Eye (tissue), 1 donor: ENCODE measurements at regions not wholly inside any gene's neighbourhood (a gene's known extent, or its start where the extent isn't known, plus 50 kb on each side); places are given as distances from the start of the nearest gene placed in this dataset.

Source experiments
- DNase-seq: peaks from one replicate; pipeline ENCODE4 v3.0.0-alpha.2; 2015

DNA sequence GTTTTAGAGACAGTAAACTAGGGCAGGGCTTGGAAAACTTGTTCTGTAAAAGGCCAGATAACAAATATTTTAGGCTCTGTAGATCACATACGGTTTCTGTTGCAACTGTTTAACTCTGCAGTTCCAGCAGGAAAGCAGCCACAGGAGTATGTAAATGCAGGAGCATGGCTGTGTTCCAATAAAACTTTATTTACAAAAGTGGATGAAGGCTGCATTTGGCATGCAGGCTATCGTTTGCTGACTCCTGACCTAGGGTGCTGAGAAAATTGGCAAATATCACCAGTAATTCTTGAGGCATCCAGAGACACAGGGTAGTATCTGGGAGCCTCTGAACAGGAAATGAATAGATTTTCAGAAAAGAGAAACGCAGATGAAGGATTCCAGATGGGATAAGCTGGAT is 274.0 kb downstream of the MAF start:
- no peak for DNase-seq

DNA sequence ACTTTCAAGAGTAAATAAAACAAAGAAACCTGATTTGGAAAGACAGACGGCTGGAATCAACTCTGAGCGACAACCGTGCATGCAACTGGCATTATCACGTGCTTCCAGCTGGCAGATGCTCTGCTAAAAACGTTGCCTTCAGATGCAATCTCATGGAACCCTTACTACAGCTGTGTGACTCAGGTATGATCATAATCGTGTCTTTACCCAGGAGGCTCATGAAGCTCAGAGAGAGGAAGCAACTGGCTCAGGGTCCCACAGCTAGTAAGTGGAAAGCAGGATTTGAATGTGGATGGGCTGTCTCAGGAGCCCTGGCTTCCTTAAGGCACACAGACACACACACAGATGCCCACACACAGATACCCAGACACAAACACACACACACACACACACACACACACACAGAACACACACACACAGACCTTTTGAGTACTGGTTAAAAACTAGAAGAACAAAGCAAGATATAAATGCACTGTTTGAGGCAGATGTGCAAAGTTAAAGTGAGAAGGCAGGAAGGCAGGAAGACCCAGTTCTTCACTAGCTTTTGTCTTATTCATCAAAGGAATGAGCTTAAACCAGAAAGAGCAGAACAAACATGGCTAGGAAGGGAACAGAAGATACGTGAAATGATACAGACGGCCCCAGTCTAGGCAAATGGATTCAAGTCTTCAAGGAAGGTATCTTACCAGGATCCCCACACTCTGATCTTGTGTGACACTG is 275.2 kb downstream of the MAF start:
- no peak for DNase-seq

- no peak for DNase-seq
Observed at GRCh38 chr16:79320956-79321355, 279.6 kb downstream of the MAF start.

DNA sequence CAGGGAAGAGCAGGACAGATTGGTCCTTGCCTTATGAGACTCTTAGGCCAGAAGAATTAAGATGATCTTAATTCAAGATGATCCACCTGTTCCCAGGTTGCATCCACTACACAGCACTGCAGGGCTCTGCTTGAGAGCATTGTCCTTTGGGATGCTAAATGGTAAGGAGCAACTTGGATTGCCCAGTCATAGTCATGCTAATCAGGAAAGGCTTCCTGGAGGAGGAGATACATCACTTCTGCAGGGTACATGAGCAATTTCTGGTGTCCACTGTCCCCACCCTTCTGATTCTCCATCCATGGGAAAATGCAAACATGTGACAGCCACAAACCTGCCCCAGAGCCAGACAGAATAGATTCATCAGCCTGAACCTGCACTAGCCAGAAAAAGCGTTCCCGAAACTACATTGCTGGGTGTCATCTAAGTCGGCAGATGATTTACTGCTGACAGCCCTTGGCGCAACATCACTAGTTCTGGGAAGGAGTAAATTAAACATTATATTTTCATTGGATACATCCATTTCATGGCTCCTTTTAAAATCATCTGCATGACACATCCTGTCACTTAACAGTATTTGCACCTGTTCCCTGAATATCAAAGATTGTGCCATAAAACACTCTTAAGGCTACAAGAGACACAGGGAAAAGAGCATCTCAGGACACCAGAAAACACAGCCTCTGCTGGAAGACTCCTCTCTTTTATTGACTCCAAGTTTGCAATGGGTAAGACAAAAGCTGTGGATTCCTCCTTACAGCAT is 282.2 kb downstream of the MAF start:
- no peak for DNase-seq

DNA sequence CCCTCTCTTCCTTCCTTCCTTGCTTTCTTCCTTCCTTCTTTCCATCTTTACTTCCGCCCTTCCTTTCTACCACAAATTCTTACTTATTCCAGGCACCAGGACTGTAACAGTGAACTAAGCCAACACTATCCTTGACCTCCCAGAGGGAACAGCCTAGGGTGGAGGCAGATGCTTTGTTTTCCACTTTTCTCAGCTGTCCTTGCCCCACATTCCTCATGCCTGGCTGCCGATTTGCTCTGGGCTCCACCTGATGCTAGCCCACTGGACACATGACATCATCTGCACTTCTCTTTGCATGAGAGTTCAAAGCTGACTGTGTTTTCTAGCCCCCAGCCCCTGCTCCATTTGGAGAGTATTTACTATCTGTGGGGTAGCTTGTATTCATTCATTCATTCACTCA is 283.0 kb downstream of the MAF start:
- DNase-seq, result peak; percentile 55

DNA sequence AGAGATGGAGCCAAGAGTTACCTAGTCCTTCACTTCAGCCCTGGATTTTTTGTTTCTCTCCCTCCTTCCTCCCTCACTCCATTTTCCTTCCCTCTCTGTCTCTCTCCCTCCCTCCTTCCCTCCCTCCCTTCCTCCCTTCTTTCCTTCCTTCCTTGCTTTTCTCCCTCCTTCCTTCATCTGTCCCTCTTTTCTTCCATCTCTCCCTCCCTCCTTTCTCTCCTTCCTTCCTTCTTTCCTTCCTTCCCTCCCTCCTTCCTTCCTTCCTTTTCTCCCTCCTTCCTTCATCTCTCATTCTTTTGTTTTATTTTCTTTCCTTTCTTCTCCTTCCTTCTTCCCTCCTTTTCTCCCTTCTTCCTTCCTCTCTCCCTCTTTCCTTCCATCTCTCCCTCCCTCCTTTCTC is 283.5 kb downstream of the MAF start:
- no peak for DNase-seq

- DNase-seq, result no peak
Observed at GRCh38 chr16:79316004-79316458, 284.5 kb downstream of the MAF start.

GRCh38 chr16:79312502-79312901 is 288.0 kb downstream of the MAF start:
- DNase-seq, result no peak

DNA sequence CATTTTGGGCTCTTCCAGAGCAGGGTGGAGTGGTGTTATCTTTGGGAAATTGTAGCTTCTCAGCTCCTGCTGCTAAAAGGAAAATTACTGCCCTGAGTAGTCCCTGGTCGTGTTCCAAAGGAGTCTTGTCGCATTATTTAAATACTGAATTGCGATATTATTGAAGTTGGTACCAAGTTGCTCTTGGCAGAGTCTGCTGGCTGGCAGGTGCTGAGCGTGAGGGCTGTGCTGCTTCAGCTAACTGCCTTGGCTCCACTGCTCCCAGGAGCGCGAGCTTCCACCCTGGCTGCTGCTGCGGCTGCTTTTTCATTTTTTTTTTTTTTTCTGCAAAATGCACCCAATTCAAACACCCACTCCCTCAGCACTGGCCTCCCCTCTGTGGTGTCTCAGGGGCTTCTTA is 289.8 kb downstream of the MAF start:
- DNase-seq, result no peak

DNA sequence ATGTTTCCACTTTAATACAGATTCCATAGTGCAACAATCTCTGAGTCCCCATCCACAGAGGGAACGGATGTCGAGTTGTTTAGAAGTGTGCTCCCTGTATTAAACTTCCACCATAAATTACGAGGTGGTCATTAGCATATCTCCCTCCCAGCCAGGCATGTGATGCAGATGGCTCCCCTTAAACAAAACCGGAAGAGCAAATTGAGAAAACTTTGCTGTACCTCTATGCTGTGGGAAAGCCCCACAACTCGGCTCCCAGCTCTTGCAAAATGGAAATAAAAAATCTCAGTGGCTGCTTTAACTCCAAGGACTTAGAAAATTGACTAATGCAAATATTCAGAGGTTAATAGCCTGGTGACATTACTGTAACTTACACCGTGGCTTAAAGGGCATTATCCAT is 290.9 kb downstream of the MAF start:
- no peak for DNase-seq

DNA sequence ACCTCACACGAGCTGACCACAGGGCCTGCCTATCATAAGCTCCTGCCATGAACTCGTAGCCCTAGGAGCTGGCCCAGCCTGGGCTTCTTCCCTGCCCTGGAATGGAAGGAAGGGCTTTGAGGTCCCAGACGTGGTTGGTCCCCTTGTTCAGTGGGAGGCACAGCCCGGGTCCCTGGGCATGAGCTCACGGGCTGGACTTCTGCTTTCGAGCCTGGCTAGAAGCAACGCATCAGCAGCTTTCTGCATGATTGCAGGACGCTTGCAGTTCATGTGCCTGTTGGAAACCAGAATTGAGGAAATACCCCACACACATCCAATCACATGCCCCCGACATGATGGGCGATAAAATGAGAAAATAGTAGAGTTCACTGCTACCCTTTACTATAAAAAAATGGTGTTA is 293.3 kb downstream of the MAF start:
- DNase-seq, result no peak

DNA sequence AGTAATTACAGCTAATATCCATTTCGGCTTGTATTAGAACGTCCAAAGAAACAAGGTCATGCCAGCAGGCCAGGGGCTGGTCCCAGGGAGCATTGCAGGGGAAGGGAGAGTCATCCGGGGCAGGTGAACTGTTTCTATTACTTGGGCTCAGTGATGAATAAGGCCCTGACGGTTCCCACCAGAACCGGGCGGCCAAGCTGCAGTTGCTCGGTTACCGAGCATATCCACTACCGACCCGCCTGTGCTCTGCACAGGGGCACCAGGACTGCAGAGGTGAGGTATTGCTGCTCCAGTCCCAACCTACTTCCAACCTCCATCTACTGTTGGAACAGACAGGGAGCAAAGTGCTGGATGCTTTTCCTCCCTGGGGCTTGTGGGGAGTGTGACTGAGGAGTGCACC is 295.5 kb downstream of the MAF start:
- DNase-seq, result no peak

DNA sequence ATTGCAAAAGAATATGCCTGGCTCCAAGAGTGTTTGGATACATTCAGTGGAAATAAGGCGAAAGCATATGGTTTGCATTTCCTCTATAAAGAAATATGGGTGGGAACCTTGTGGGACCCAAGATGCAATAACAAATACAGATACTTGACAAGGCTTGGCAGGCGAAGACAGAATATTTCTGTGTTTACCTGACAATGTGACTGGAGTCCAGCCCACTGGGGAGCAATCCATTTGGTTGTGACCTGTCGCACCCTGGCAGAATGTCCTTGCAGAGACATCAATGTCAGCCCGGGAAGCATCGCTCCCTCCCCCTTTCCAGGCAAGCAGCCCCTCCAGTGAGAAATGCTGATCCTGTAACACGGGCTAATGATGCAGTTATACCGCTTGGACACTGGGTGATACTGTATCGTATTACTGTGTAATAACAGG is 296.6 kb downstream of the MAF start:
- DNase-seq, result peak; percentile 63

DNA sequence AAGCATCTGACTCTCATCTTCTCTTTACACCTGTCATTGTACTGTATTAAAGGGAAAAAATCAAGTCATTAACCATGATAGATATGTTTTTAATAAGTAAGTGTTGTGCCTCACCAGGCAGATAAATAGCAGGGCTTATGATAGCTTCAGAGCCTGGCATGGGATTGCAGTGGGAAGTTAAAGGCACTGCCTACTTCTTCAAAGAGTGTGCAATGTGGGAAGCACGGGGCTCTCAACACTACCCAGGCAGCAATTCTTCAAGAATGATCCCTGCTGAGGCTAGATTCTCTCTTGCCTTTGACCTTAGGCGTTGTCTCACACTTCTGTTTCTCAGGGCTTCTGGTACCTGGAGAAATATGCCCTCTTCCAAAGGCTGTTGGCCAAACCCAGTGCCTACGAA is 297.3 kb downstream of the MAF start:
- no peak for DNase-seq

- DNase-seq, result no peak
Observed at GRCh38 chr16:79302731-79303130, 297.8 kb downstream of the MAF start.

- peak; percentile 64 for DNase-seq
Observed at GRCh38 chr16:79301051-79301450, 299.5 kb downstream of the MAF start.

DNA sequence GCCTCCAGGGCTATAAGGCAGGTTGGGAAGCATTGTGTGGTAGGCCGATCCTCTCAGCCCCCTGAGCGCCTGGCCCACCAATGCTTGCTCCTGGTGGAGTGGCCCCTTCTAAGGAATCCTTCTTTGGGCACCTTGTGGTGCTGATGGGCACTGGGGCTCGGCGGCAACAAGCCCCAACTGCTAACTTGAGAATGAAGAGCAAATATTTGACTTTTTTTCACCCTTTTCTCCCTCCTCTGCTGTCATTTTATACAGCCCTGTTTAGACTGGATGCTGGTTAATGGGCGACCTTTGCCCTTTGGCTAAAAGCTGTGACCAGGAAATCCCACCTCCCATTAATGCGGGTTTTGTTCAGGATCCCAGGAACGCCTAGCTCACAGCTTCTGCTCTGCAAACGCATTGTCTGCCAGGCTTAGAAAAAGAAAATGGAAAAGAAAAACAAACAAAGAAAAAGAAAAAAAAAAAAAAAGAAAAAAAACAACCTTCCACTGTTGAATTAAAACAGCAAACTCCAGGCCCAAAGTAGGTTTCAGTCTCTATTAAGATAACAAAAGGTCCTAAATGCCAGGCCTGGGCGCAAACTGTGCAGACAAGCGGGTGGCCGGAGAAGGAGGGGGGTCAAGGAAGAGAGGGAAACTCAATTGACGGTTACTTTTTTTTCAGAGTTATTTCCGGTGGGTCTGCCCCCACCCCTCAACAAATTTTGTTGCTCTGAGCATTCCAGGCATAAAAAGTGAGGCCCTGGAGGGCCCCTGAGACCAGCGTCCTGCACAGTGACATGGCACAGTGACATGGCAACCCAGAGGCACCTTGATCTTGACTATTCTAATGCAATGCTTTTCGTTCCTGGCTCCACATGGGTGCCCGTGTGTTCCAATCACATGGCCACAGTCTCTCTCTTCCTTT is 301.4 kb downstream of the MAF start:
- peak; percentile 67 for DNase-seq

DNA sequence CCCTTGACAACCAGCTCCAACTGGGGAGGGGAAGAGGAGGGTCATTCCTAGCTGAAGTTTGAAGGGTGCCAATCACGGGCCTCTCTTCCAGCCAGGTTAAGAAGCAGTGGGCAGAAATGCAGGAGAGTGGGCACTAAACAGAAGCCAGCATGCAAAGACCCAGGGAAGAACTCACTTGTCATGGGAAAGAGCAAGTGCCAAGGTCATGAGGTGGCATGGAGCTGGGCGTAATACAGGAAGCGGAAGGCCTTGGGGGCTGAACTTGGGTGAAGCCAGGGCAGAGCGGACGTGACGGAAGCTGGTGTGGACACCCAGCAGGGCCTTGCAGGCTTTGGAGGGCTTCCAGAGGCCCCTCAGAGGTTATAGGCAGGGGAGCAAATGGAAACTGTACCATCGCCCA is 302.1 kb downstream of the MAF start:
- no peak for DNase-seq

GRCh38 chr16:79297805-79298204 is 302.7 kb downstream of the MAF start:
- no peak for DNase-seq

GRCh38 chr16:79297296-79297695 is 303.2 kb downstream of the MAF start:
- DNase-seq, result no peak

GRCh38 chr16:79296491-79296890 is 304.0 kb downstream of the MAF start:
- no peak for DNase-seq

- DNase-seq, result no peak
Observed at GRCh38 chr16:79295746-79296145, 304.8 kb downstream of the MAF start.

DNA sequence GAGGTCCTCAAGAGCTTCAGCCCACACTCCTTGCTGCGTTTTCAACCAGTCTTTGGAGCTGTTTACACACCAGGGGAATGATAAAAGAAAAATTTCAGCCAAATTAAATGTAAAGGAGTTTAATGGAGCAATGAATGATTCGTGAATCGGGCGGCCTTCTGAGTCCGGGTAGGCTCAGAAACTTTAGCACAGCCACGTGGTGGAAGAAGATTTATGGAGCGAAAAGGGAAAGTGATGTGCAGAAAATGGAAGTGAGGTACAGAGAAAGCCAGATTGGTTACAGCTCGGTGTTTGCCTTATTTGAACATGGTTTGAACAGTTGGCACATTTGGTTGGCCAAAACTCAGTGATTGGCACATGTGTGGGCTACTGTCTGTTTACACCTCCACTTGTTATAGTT is 305.4 kb downstream of the MAF start:
- DNase-seq, result no peak

DNA sequence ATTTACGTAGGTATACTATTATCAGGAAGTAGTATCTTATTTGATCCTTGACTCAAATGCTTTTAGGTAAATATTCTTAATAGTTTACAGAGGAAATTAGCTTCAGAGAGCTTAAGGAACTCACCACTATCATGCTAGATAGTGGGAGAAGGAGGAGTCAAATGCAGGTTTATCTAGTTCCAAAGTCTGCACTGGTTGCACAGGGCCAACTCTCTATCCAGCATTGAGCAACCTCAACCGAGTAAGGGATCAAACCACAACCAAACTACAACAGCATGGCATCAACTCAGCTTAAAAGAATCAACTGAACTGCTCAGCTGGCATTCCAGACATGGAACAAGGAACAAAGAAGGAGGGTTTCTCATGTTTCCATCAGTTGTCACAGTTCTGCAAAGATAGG is 306.0 kb downstream of the MAF start:
- DNase-seq, result no peak
